Gastrocnemius medialis (tissue), 4 donors: ENCODE measurements at regions not wholly inside any gene's neighbourhood (a gene's known extent, or its start where the extent isn't known, plus 50 kb on each side); places are given as distances from the start of the nearest gene placed in this dataset.

Experiments used
- CTCF ChIP-seq, 5 experiments: fragments of 450-650 bp in 3 of 5; fragments of 200-600 bp in 2 of 5; sonication (generic) in 2 of 5; IDR thresholded peaks in 4 of 5; conservative IDR thresholded peaks in 1 of 5; 1 replicate in 4 of 5; 2 replicates in 1 of 5; pipeline ENCODE4 v1.5.1; 2016 to 2019; ENCODE audit warnings: antibody characterized with exemption in 5 of 5, mild to moderate bottlenecking in 3 of 5, moderate library complexity in 3 of 5
- POLR2A ChIP-seq, 2 donors: fragments of 450-650 bp; IDR thresholded peaks; one replicate each; pipeline ENCODE4 v1.6.1; 2017; ENCODE audit warnings: antibody characterized with exemption in 2 of 2, mild to moderate bottlenecking in 2 of 2, moderate library complexity in 2 of 2

GRCh38 chr10:2777666-2778355, 289.5 kb upstream of the PFKP start:
- TF ChIP-seq CTCF (IDR thresholded peaks at IDR 0.05 in 4 of 5, conservative IDR thresholded peaks at IDR 0.05 in 1 of 5) (no peak), POLR2A (IDR thresholded peaks at IDR 0.05) (no peak)
